ENCODE measurements at regions not wholly inside any gene's neighbourhood (a gene's known extent, or its start where the extent isn't known, plus 50 kb on each side); places are given as distances from the start of the nearest gene placed in this dataset.

DNA sequence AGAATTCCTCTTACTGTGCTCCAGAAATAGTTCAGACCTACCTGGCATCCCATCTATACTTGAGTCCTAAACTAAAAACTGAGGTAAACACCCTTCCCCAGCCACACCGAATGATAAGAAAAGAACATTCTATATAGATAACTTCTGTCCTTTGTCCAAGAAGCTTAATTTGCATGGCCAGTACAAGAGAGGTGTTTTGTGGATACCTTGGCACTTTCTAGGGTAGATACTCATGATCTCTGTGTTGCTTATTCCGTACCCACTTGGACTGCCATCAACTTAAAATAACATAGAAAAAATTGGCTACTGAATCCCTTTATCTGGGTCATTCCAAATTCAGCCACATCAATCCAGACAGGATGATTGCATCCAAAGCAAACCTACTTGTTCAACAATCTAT is 1050.4 kb downstream of the STIM2 start:
- no peaks in the 10 kb centered on the region for H3K36me3 Mint-ChIP-seq (ENCODE audit: unreplicated experiment)
- H3K27me3 Mint-ChIP-seq (ENCODE audit: unreplicated experiment), result no peaks in the 10 kb centered on the region
- TF ChIP-seq, protein P1, sequence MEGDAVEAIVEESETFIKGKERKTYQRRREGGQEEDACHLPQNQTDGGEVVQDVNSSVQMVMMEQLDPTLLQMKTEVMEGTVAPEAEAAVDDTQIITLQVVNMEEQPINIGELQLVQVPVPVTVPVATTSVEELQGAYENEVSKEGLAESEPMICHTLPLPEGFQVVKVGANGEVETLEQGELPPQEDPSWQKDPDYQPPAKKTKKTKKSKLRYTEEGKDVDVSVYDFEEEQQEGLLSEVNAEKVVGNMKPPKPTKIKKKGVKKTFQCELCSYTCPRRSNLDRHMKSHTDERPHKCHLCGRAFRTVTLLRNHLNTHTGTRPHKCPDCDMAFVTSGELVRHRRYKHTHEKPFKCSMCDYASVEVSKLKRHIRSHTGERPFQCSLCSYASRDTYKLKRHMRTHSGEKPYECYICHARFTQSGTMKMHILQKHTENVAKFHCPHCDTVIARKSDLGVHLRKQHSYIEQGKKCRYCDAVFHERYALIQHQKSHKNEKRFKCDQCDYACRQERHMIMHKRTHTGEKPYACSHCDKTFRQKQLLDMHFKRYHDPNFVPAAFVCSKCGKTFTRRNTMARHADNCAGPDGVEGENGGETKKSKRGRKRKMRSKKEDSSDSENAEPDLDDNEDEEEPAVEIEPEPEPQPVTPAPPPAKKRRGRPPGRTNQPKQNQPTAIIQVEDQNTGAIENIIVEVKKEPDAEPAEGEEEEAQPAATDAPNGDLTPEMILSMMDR (IDR thresholded peaks at IDR 0.05), result no peak
- H3K4me3 Mint-ChIP-seq (ENCODE audit: unreplicated experiment), result no peak overlapping the region
- DNase-seq (ENCODE audit: extremely low spot score, unreplicated experiment), result no peak
- no peak overlapping the region for H3K27ac Mint-ChIP-seq (ENCODE audit: unreplicated experiment)
- peaks cover 11% of the 10 kb centered on the region for H3K4me1 Mint-ChIP-seq (ENCODE audit: unreplicated experiment)
- no peaks in the 10 kb centered on the region for H3K9me3 Mint-ChIP-seq (ENCODE audit: unreplicated experiment)

- peaks cover 3% of the 10 kb centered on the region for H3K4me1 Mint-ChIP-seq (ENCODE audit: unreplicated experiment)
- no peak overlapping the region for H3K27ac Mint-ChIP-seq (ENCODE audit: unreplicated experiment)
- no peak for DNase-seq (ENCODE audit: extremely low spot score, unreplicated experiment)
- no peak overlapping the region for H3K4me3 Mint-ChIP-seq (ENCODE audit: unreplicated experiment)
- no peaks in the 10 kb centered on the region for H3K36me3 Mint-ChIP-seq (ENCODE audit: unreplicated experiment)
- H3K9me3 Mint-ChIP-seq (ENCODE audit: unreplicated experiment), result no peaks in the 10 kb centered on the region
- TF ChIP-seq, protein P1 (IDR thresholded peaks at IDR 0.05), result no peak
- no peaks in the 10 kb centered on the region for H3K27me3 Mint-ChIP-seq (ENCODE audit: unreplicated experiment)
Measured at GRCh38 chr4:27913738-27914137, 1053.1 kb downstream of the STIM2 start.

DNA sequence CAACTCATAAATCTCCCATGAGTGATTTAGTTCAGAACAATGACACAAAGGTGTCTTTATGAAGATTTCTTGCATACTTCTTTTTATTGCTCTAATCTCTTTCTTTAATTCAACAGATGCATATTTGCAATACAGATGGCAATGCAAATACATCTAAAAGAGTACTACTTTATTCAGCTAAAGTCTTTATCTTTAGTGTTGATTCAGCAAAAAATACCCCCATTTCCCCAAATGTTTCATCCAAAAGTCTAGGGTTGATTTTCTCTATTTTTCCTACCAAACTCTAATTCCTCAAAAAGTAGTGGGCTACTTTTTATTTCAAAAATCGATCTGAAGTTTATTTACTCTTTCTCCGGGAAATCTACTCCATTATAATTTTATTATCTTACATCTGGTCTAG is 1055.2 kb downstream of the STIM2 start:
- Mint-ChIP-seq H3K27ac (ENCODE audit: unreplicated experiment) (no peak overlapping the region), H3K27me3 (ENCODE audit: unreplicated experiment) (no peaks in the 10 kb centered on the region), H3K4me3 (ENCODE audit: unreplicated experiment) (no peak overlapping the region), H3K4me1 (ENCODE audit: unreplicated experiment) (peaks cover 9% of the 10 kb centered on the region), H3K9me3 (ENCODE audit: unreplicated experiment) (no peaks in the 10 kb centered on the region), H3K36me3 (ENCODE audit: unreplicated experiment) (no peaks in the 10 kb centered on the region)
- TF ChIP-seq, protein P1 (IDR thresholded peaks at IDR 0.05), result no peak
- no peak for DNase-seq (ENCODE audit: extremely low spot score, unreplicated experiment)

DNA sequence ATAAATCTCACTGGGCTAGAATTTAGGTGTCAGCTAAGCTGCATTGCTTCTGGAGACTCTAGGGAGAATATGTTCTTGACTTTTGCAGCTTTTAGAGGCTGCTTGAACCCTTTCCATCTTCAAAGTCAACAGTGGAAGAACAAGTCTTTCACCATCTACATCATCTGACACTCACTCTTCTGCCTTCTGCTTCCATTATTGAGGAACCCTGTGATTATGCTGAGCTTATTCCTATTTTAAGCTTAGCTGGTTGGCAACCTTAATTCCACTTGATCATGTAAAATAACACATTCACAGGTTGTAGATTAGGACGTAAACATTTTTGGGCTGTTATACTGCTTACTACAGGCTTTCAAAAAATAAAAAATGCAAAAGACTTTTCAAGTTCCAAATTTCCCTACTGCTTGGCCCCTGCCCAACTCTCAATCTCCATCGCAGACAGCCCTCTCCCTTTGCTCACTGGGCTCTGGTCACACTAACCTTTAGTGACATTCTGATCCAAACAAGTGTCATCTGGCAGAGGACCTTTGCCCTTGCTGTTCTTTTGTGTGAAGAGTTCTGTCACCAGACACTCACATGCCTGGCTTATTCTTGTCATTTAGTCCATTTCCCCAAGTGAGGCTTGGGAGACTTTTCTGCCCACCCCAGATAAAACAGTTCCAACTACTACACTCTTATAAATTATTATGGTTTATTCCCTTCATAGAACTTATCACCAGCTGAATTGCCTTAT is 1056.0 kb downstream of the STIM2 start:
- Mint-ChIP-seq H3K4me3 (ENCODE audit: unreplicated experiment) (no peak overlapping the region), H3K36me3 (ENCODE audit: unreplicated experiment) (no peaks in the 10 kb centered on the region)

DNA sequence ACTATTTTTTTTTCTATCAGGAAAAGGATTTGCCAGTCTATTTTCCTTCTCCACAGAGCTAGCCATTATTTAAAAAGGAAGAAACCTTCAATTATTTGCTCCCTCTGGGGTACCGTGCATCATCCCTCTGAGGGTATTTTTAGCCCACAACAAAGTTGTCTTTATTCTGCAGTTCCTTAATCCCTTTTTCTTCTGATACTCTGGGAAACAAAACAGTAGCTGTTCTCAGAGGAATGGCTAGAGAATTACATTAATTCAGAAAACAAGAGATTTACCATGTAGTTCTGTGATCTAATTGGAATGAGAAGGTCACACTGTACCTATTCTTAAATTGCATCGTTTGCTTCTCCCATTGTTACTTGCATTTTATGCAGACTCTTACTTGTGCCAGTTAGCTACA is 1056.7 kb downstream of the STIM2 start:
- H3K4me3 Mint-ChIP-seq (ENCODE audit: unreplicated experiment), result no peak overlapping the region
- no peaks in the 10 kb centered on the region for H3K9me3 Mint-ChIP-seq (ENCODE audit: unreplicated experiment)
- TF ChIP-seq, protein P1 (IDR thresholded peaks at IDR 0.05), result no peak
- H3K4me1 Mint-ChIP-seq (ENCODE audit: unreplicated experiment), result peaks cover 25% of the 10 kb centered on the region
- no peak overlapping the region for H3K27ac Mint-ChIP-seq (ENCODE audit: unreplicated experiment)
- H3K27me3 Mint-ChIP-seq (ENCODE audit: unreplicated experiment), result no peaks in the 10 kb centered on the region
- DNase-seq (ENCODE audit: extremely low spot score, unreplicated experiment), result no peak
- H3K36me3 Mint-ChIP-seq (ENCODE audit: unreplicated experiment), result no peaks in the 10 kb centered on the region

More for the DNA sequence above, 1056.0 kb downstream of the STIM2 start:
- no peak for DNase-seq (ENCODE audit: extremely low spot score, unreplicated experiment)
- Mint-ChIP-seq H3K4me1 (ENCODE audit: unreplicated experiment) (peaks cover 17% of the 10 kb centered on the region), H3K27me3 (ENCODE audit: unreplicated experiment) (no peaks in the 10 kb centered on the region), H3K9me3 (ENCODE audit: unreplicated experiment) (no peaks in the 10 kb centered on the region), H3K27ac (ENCODE audit: unreplicated experiment) (no peak overlapping the region)
- TF ChIP-seq, protein P1 (IDR thresholded peaks at IDR 0.05), result no peak

Data from osteocyte (in vitro differentiated cells).